Midbrain (tissue), 1 donor: ENCODE measurements at regions not wholly inside any gene's neighbourhood (a gene's known extent, or its start where the extent isn't known, plus 50 kb on each side); places are given as distances from the start of the nearest gene placed in this dataset.
"Not testable (repeated sequence)": the region's sequence is repeated elsewhere in the genome, so short reads cannot be mapped to it uniquely, and the experiment has no call there.

ENCODE experiments used
- DNase-seq: peaks from one replicate; lab custom pipeline; 2025; lab: John Stamatoyannopoulos, UW

- no peak for DNase-seq
Observed at GRCh38 chr11:29623144-29623722, 393.6 kb downstream of the KCNA4 start.

DNA sequence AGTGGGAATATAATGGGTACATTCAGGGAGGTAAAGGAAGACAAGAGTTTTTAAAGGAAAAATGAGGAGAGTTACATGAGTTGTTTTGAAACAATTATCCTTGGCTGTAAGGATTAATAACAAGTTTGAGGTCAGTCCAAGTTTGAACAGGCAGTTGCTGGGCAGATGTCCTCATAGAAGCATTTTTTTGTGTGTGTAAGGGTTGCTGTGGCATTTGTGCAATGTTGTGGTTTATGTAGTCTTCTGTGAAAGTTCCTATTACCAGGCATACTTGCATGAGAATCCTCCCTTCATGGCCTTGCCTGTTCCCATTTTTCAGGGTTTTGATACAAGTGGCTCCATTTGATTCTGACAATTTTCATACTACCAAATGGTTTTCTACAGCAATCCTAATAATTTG lies 400.2 kb downstream of the KCNA4 start:
- no peak for DNase-seq

DNA sequence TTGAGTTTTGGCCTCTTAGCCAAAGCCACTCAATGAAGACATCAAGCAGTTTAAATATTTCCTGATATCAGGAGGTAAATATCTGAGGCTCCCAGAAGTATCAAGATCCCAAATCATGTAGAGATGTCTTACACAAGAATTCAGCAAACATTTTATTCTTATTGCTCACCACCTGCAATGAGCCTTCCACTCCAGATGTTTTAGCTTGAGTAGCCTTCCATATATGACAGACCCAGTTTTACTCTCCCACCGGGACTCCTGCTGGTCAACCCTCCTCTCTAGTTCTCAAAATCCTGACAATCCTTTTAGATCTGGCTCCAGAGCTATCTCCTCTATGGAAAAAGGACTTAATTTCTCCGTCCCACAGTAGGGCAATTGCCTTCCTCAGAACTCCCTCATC lies 404.4 kb downstream of the KCNA4 start:
- no peak for DNase-seq

DNA sequence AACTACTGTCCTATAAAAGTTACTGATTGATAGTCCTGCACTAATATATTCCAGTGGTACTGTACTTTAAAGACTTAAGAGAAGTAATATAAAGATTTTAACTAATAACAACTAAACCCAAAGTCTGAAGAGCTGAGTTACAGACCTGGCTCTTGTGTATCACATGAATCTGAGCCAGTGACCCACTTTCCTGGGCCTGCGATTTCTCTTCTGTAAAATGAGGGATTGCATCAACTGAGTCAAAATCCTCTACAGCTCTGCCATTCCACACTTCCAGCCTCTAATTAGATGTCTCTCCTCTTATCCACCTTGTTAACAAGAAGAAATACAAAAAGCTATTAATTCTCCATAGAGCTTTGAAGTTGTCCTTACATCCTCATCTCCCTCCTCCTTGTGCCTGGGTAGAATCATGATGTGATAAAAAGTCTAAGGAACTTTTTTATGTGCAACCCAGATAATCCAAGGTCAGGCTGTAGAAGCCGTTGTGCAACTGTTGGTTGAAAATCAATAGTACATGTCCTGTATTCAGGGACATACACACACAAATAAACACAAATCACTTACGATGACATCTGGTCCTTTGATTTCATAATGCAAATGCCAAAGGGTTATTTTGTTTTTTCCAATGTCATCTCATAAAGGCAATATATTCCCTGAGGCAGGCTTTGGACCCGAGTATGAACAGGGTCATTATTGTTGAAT lies 410.3 kb downstream of the KCNA4 start:
- no peak for DNase-seq

GRCh38 chr11:29600151-29600575 lies 416.7 kb downstream of the KCNA4 start:
- DNase-seq = not testable (repeated sequence)

GRCh38 chr11:29584342-29584741 lies 432.5 kb downstream of the KCNA4 start:
- DNase-seq = no peak

DNA sequence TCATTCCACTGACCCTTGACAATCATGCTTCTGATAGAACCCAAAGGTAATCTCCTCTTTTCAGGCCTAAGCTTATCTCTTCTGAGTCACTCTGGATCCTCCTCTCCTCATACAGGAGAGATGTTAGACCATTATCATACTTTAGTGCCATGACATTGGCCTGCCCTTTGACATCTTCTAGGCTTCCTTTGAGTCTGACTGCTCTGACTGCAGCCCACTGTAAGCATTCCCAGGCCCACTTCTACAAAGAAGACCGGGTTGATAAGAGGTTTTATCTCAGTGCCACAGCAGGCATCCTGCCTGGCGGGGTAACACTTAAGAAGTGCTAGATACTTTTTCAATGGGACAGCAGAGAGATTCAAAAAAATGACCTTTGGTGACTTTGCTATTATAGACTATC lies 438.0 kb downstream of the KCNA4 start:
- no peak for DNase-seq

- no peak for DNase-seq
Observed at GRCh38 chr11:29564486-29564885, 452.3 kb downstream of the KCNA4 start.

DNA sequence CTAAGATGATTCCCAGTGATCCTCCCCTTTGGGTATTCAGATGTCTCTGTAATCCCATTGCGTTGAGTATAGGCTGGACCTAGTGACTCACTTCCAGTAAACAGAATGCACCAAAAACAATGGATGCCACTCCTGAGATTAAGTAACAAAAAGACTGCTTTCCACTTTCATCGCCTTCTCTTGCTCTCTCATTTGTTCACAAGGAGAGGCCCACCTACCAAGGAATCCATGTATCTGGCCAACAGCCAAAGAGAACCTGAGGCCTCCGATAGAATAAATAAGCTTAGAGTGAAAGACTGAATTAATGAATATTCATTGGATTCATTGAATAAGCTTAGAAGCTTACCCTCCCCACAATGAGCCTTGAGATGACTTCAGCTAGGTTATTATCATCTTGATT lies 454.6 kb downstream of the KCNA4 start:
- DNase-seq = no peak

DNA sequence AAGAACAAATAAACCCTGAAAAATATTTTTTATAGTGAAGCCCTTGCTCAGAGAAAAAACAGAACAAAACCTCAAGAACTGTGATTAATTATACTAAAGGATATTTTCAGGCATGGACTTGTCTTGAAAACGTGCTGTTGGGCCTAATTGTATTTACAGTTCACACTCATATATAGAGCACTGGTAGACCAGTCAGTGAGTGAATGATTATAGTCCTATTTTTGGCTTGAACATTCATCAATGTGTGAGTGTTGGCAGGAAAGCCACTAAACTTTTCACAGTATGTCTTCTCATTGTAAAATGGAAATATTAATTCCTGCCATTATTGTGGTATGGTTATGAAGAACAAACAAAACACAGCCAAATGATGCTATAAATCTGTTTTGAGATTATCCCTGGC lies 462.8 kb downstream of the KCNA4 start:
- DNase-seq = no peak

DNA sequence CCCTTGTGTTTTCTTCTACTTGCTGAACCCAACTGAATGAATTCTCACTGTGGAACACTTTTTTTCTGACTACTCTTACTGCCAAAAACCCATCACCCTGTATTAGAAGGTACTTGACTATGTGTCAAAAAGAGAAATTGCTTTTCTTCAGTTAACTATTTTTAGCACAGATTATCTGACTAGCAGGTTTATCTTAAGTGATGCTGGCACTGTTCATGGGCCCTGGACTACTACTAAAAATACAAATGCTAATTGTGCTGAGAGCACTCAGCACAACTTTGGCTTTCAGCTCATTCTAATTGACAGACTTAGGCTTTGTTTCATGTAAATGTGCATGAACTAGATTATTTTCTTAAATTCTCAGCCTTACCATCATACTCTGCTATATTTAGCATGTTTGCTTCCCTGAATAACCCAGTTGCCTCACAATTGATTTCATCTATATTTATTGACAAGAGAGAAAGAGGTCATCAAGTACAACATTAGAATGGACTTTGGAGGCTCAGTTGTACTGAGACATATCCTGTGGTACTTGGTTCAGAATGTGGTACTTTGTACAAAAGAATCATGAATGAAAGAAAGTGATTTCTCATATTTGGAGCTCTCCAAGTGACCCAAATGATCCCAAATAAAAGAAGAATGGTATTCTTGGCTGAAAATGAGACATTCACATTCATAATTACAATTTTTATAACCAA lies 478.3 kb downstream of the KCNA4 start:
- DNase-seq = no peak

- no peak for DNase-seq
Observed at GRCh38 chr11:29534836-29535235, 482.0 kb downstream of the KCNA4 start.

DNA sequence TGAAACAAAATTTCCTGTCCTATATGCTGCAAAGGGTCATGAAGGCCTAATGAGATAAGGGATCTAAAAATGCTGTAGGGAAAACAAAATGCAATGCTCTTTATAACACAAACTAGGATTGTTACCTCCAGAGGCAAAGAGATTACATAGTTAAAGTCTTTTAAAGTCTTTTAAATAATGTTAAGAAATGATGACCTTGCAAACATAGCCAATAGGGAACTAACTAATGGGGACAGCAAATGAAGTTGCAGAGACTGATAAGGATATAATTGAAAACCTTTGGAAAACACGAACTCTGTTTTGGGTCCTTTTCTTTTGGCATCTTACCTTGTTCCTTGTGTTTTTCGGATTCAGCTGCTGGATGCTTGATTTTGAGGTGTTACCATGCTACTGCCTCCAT lies 485.9 kb downstream of the KCNA4 start:
- no peak for DNase-seq

DNA sequence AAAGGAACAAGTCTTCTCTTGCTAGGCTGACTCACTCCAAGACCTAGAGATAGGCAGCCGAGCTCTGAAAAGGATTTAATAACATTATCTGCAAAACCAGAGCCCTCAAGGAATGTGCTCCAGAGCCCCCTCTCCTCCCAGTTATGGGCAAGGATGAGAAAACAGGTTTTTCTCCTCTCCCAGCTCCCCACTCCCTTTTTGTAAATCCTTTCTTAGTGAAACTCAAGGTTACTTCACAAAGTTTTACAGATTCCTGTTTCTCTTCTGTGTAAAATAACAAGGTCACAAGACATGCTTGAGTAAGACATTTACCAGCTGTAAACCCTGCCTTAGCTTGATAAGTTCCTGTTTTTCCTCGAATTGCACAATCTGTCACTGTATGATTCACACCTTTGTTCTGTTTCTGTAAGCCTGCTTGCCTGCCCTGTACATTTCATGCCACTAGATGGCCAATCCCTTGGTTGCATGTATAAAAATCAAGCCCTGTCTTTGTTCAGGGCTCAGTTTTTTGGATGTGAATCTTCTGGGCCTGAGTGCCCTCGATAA lies 489.4 kb downstream of the KCNA4 start:
- DNase-seq = no peak

- no peak for DNase-seq
Observed at GRCh38 chr11:29518389-29519174, 498.2 kb downstream of the KCNA4 start.

DNA sequence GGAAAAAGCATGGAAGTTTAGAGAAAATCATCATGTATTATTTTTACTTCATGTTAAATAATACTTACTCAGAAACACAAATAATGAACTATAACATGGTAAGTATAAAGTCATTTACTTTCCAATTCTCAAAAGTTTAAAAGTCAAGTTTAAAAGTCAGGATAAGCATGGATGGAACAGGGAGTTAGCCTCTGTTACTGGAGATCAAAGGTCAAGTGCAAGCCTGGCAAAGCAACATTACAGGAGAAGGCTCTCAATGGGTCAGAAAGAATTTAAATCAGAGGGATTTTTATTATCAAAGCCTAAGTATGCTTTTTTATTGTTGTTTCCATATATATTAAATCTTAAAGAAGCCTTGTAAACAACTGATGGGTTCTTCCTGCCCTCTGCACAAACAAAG lies 505.4 kb downstream of the KCNA4 start:
- no peak for DNase-seq

DNA sequence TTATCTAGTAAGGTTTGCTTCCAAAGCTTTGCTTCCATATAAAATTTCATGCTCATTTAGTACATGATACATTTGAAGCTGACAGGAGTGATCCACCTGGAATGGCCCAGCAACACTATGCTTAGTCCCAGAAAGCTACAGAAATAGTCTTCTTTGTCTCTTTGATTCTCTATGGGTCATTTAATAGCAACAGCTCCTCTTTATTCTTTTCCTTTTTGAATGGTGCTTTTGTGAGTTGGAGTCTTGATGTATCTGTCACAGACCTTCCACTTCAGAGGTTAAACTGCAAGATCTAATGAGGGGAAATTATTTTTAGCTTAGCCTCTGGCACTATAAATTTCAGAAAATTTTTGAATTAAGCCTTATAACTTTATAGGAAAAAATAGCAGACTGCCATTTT lies 509.5 kb downstream of the KCNA4 start:
- no peak for DNase-seq

DNA sequence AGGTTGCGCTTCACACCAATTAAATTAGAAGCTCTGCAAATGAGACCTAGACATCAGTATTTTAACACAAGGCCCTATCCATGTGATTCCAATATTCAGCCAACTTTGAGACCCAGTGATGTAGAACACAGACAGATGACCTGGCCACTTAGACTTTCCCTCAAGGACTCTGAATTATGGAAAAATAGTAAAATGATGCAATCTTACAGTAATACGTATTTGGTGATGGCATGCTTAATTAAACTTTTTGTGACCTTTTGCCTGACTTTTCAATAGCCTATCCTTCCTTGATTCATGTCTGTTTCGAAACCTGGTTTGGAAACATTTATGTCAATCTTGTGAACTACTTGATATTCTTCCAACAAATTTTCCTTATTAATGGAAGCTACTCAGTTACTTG lies 521.2 kb downstream of the KCNA4 start:
- DNase-seq = no peak

- DNase-seq = no peak
Observed at GRCh38 chr11:29490938-29491337, 525.9 kb downstream of the KCNA4 start.

GRCh38 chr11:29486301-29486700 lies 530.5 kb downstream of the KCNA4 start:
- no peak for DNase-seq

- DNase-seq = no peak
Observed at GRCh38 chr11:29485641-29486040, 531.2 kb downstream of the KCNA4 start.

DNA sequence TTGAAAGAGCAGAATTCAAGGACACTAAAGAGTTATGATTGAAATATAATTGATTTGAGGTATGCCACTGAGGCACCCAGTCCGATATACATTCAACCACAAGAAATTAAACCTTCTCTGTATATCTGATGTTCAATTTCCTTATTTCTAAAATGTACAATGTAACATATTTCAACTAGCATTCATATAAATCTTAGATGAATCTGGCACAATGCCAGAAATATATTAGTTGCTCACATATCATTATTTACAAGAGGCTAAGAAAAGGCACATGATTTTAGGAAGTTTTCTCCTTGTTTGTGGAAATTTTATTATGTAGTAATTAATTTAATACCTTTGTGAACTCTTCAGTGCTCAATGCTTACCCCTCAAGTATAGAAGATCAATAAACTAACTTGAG lies 532.3 kb downstream of the KCNA4 start:
- DNase-seq = no peak
